WTC11 (cell line): ENCODE measurements at regions not wholly inside any gene's neighbourhood (a gene's known extent, or its start where the extent isn't known, plus 50 kb on each side); places are given as distances from the start of the nearest gene placed in this dataset.

Experiments used
- ATAC-seq: fragments of 200-7000 bp; cut with Tn5 transposase; 2 replicates; pipeline ENCODE4 v1.10.0; 2021; ENCODE audit warnings: mild to moderate bottlenecking, moderate library complexity
- CTCF ChIA-PET: fragments of 300-600 bp; sonication (Branson Sonifier 250); formaldehyde crosslinking; loops from one replicate; lab custom pipeline; 2021; ENCODE audit warnings: antibody characterized with exemption; lab: Charles Lee
- POLR2A ChIA-PET: fragments of 350-600 bp; sonication (Branson Sonifier 250); formaldehyde crosslinking; loops from one replicate; lab custom pipeline; 2021; ENCODE audit warnings: antibody characterized with exemption; lab: Charles Lee
- DNase-seq: peaks from one replicate; pipeline ENCODE4 v3.0.0; 2021; ENCODE audit warnings: low spot score
- H3K27ac Mint-ChIP-seq: 2 replicates; pipeline ENCODE4 v1.8.0; 2021; ENCODE audit warnings: mixed read lengths
- H3K27me3 Mint-ChIP-seq: 2 replicates; pipeline ENCODE4 v1.8.0; 2021; ENCODE audit warnings: low read depth, mild to moderate bottlenecking, moderate library complexity, mixed read lengths
- H3K36me3 Mint-ChIP-seq: 2 replicates; pipeline ENCODE4 v1.8.0; 2021; ENCODE audit warnings: mixed read lengths
- H3K4me1 Mint-ChIP-seq: 2 replicates; pipeline ENCODE4 v1.8.0; 2022; ENCODE audit warnings: mixed read lengths
- H3K4me3 Mint-ChIP-seq: 2 replicates; pipeline ENCODE4 v1.8.0; 2021; ENCODE audit warnings: mild to moderate bottlenecking, moderate library complexity, mixed read lengths
- H3K9me3 Mint-ChIP-seq: 2 replicates; pipeline ENCODE4 v1.8.0; 2021; ENCODE audit warnings: mixed read lengths
- ATF6 ChIP-seq: sonication (generic); formaldehyde crosslinking; IDR thresholded peaks from 2 replicates; pipeline ENCODE4 v1.8.1; 2023; ENCODE audit warnings: mild to moderate bottlenecking, missing genetic modification reagents
- E2F1 ChIP-seq: sonication (generic); formaldehyde crosslinking; IDR thresholded peaks from 2 replicates; pipeline ENCODE4 v1.8.0; 2022; ENCODE audit warnings: mild to moderate bottlenecking, missing genetic modification reagents
- FOXK1 ChIP-seq: sonication (generic); formaldehyde crosslinking; IDR thresholded peaks from 2 replicates; pipeline ENCODE4 v1.8.0; 2022; ENCODE audit warnings: mild to moderate bottlenecking, moderate library complexity, missing genetic modification reagents
- JAZF1 ChIP-seq: fragments of 250-450 bp; sonication (Bioruptor Pico); IDR thresholded peaks from 2 replicates; pipeline ENCODE4 v1.9.0; 2021; ENCODE audit warnings: moderate library complexity, mild to moderate bottlenecking, inconsistent platforms
- MYBL2 ChIP-seq: sonication (generic); formaldehyde crosslinking; IDR thresholded peaks from 2 replicates; pipeline ENCODE4 v1.8.1; 2023; ENCODE audit warnings: mild to moderate bottlenecking, moderate library complexity, missing genetic modification reagents
- OVOL2 ChIP-seq: fragments of 250-450 bp; sonication (Bioruptor Pico); IDR thresholded peaks from 2 replicates; pipeline ENCODE4 v1.9.0; 2021; ENCODE audit warnings: mild to moderate bottlenecking, borderline replicate concordance
- RELA ChIP-seq: sonication (generic); formaldehyde crosslinking; IDR thresholded peaks from 2 replicates; pipeline ENCODE4 v1.8.1; 2022; ENCODE audit warnings: missing genetic modification reagents, mild to moderate bottlenecking, borderline replicate concordance
- SMAD3 ChIP-seq: sonication (generic); formaldehyde crosslinking; IDR thresholded peaks from 2 replicates; pipeline ENCODE4 v1.8.0; 2022; ENCODE audit warnings: missing genetic modification reagents, mild to moderate bottlenecking, borderline replicate concordance
- SOX15 ChIP-seq: fragments of 250-450 bp; sonication (Bioruptor Pico); IDR thresholded peaks from 2 replicates; pipeline ENCODE4 v1.9.0; 2021; ENCODE audit warnings: mild to moderate bottlenecking
- SP1 ChIP-seq: sonication (generic); formaldehyde crosslinking; conservative IDR thresholded peaks from 2 replicates; pipeline ENCODE4 v1.8.1; 2022; ENCODE audit warnings: missing genetic modification reagents
- ZNF219 ChIP-seq: sonication (generic); formaldehyde crosslinking; IDR thresholded peaks from 2 replicates; pipeline ENCODE4 v1.8.0; 2023; ENCODE audit warnings: missing genetic modification reagents, mild to moderate bottlenecking, borderline replicate concordance
- ZNF281 ChIP-seq: sonication (generic); formaldehyde crosslinking; IDR thresholded peaks from 2 replicates; pipeline ENCODE4 v1.8.0; 2023; ENCODE audit warnings: mild to moderate bottlenecking, missing genetic modification reagents
- ZNF396 ChIP-seq: fragments of 250-450 bp; sonication (Bioruptor Pico); IDR thresholded peaks from 2 replicates; pipeline ENCODE4 v1.8.0; 2021; ENCODE audit warnings: mild to moderate bottlenecking, moderate library complexity, borderline replicate concordance
- ZNF512 ChIP-seq: sonication (generic); formaldehyde crosslinking; IDR thresholded peaks from 2 replicates; pipeline ENCODE4 v1.8.1; 2022; ENCODE audit warnings: missing genetic modification reagents, borderline replicate concordance
- ZNF532 ChIP-seq: fragments of 250-450 bp; sonication (Bioruptor Pico); IDR thresholded peaks from 2 replicates; pipeline ENCODE4 v1.9.0; 2021; ENCODE audit warnings: mild to moderate bottlenecking, borderline replicate concordance
- TF ChIP-seq, protein P1 (sequence below): fragments of 250-450 bp; sonication (Bioruptor Pico); IDR thresholded peaks from 2 replicates; pipeline ENCODE4 v1.9.0; 2021; ENCODE audit warnings: mild to moderate bottlenecking
- TF ChIP-seq, protein P2 (sequence below): fragments of 250-450 bp; sonication (Bioruptor Pico); IDR thresholded peaks from 2 replicates; pipeline ENCODE4 v1.9.0; 2021; ENCODE audit warnings: moderate library complexity, mild to moderate bottlenecking, inconsistent platforms, borderline replicate concordance

GRCh38 chr4:156672492-156673305, 298.9 kb downstream of the PDGFC start:
- no peaks in the 10 kb centered on the region for H3K36me3 Mint-ChIP-seq
- ChIA-PET POLR2A (no interaction called here), CTCF (interaction anchor here (1.0 kb wide), 1 partner anchor 97 kb away, joined by 4 read pairs; no protein-coding TSS in a partner anchor)
- no peaks in the 10 kb centered on the region for H3K27me3 Mint-ChIP-seq
- H3K4me3 Mint-ChIP-seq: no peak overlapping the region
- ATAC-seq (peak; percentile 43), DNase-seq (no peak)
- TF ChIP-seq ZNF396 (CRISPR knock-in tag) (no peak), ZNF532 (CRISPR knock-in tag) (no peak), ATF6 (CRISPR knock-in tag) (no peak), RELA (no peak)
- TF ChIP-seq, protein P1, sequence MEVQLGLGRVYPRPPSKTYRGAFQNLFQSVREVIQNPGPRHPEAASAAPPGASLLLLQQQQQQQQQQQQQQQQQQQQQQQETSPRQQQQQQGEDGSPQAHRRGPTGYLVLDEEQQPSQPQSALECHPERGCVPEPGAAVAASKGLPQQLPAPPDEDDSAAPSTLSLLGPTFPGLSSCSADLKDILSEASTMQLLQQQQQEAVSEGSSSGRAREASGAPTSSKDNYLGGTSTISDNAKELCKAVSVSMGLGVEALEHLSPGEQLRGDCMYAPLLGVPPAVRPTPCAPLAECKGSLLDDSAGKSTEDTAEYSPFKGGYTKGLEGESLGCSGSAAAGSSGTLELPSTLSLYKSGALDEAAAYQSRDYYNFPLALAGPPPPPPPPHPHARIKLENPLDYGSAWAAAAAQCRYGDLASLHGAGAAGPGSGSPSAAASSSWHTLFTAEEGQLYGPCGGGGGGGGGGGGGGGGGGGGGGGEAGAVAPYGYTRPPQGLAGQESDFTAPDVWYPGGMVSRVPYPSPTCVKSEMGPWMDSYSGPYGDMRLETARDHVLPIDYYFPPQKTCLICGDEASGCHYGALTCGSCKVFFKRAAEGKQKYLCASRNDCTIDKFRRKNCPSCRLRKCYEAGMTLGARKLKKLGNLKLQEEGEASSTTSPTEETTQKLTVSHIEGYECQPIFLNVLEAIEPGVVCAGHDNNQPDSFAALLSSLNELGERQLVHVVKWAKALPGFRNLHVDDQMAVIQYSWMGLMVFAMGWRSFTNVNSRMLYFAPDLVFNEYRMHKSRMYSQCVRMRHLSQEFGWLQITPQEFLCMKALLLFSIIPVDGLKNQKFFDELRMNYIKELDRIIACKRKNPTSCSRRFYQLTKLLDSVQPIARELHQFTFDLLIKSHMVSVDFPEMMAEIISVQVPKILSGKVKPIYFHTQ (CRISPR knock-in tag): no peak
- TF ChIP-seq, protein P2, sequence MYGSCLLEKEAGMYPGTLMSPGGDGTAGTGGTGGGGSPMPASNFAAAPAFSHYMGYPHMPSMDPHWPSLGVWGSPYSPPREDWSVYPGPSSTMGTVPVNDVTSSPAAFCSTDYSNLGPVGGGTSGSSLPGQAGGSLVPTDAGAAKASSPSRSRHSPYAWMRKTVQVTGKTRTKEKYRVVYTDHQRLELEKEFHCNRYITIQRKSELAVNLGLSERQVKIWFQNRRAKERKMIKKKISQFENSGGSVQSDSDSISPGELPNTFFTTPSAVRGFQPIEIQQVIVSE (CRISPR knock-in tag): no peak
- H3K4me1 Mint-ChIP-seq: no peaks in the 10 kb centered on the region
- H3K27ac Mint-ChIP-seq: no peak overlapping the region
- no peaks in the 10 kb centered on the region for H3K9me3 Mint-ChIP-seq

GRCh38 chr4:156665780-156666366, 305.7 kb downstream of the PDGFC start:
- POLR2A ChIA-PET: no interaction called here
- no peak for DNase-seq
- TF ChIP-seq ZNF281: no peak
- TF ChIP-seq MYBL2 (CRISPR knock-in tag): no peak
- no peak for TF ChIP-seq ZNF512
- TF ChIP-seq SP1 (CRISPR knock-in tag): no peak
- TF ChIP-seq FOXK1 (CRISPR knock-in tag): no peak
- TF ChIP-seq JAZF1 (CRISPR knock-in tag): no peak
- TF ChIP-seq E2F1 (CRISPR knock-in tag): no peak
- no peak for TF ChIP-seq OVOL2
- TF ChIP-seq ZNF219: no peak
- no peak for TF ChIP-seq SMAD3 (CRISPR knock-in tag)
- TF ChIP-seq SOX15 (CRISPR knock-in tag): no peak

More at GRCh38 chr4:156665780-156666366, 305.7 kb downstream of the PDGFC start:
- H3K27me3 Mint-ChIP-seq: no peaks in the 10 kb centered on the region
- H3K4me1 Mint-ChIP-seq: peaks cover 4% of the 10 kb centered on the region
- H3K4me3 Mint-ChIP-seq: no peak overlapping the region
- CTCF ChIA-PET: interaction anchor here (0.8 kb wide), 1 partner anchor 191 kb away, joined by 7 read pairs; no protein-coding TSS in a partner anchor
- H3K27ac Mint-ChIP-seq: no peak overlapping the region
- no peaks in the 10 kb centered on the region for H3K36me3 Mint-ChIP-seq
- peak; percentile 38 for ATAC-seq
- no peaks in the 10 kb centered on the region for H3K9me3 Mint-ChIP-seq
